Spleen (tissue), 7 donors: ENCODE measurements at regions not wholly inside any gene's neighbourhood (a gene's known extent, or its start where the extent isn't known, plus 50 kb on each side); places are given as distances from the start of the nearest gene placed in this dataset.

ENCODE experiments used
- CTCF ChIP-seq, 11 experiments: fragments of 200-600 bp in 7 of 11; fragments of 450-650 bp in 4 of 11; sonication (generic) in 4 of 11; IDR thresholded peaks in 8 of 11; conservative IDR thresholded peaks in 3 of 11; 1 replicate in 7 of 11; 2 replicates in 4 of 11; pipeline versions ENCODE4 v1.4.0 to v1.8.0; 2016 to 2021; ENCODE audit warnings: antibody characterized with exemption in 11 of 11, inconsistent platforms in 4 of 11, mild to moderate bottlenecking in 1 of 11
- POLR2A ChIP-seq, 3 donors: fragments of 450-650 bp; IDR thresholded peaks; one replicate each; pipeline ENCODE4 v1.5.1; 2017; ENCODE audit warnings: antibody characterized with exemption in 3 of 3, mild to moderate bottlenecking in 1 of 3
- POLR2AphosphoS5 ChIP-seq, 3 donors: sonication (generic); formaldehyde crosslinking; IDR thresholded peaks; one replicate each; pipeline ENCODE4 v1.5.1; 2017; ENCODE audit warnings: antibody characterized with exemption in 3 of 3
- donor health status: DM: no; HTN: no; CAD: no; lungs with moderate emphysema.
- donor health status: DM: no; HTN: no; CAD: no.
- donor health status: DM: no; HTN: no; CAD: no.

- no peak for TF ChIP-seq CTCF (IDR thresholded peaks at IDR 0.05 in 8 of 11, conservative IDR thresholded peaks at IDR 0.05 in 3 of 11)
- no peak for TF ChIP-seq POLR2AphosphoS5 (IDR thresholded peaks at IDR 0.05)
- TF ChIP-seq POLR2A (IDR thresholded peaks at IDR 0.05) = no peak
Observed at GRCh38 chr4:97015301-97015700, 1128.0 kb downstream of the STPG2 start.
